ENCODE measurements at regions not wholly inside any gene's neighbourhood (a gene's known extent, or its start where the extent isn't known, plus 50 kb on each side); places are given as distances from the start of the nearest gene placed in this dataset.

- in situ Hi-C loops (cut with HindIII; ENCODE audit: low sequenced_read_pairs), result no loop called here
These were observed 93.5 kb downstream of the C1orf94 start for GRCh38 chr1:34270181-34270580.

DNA sequence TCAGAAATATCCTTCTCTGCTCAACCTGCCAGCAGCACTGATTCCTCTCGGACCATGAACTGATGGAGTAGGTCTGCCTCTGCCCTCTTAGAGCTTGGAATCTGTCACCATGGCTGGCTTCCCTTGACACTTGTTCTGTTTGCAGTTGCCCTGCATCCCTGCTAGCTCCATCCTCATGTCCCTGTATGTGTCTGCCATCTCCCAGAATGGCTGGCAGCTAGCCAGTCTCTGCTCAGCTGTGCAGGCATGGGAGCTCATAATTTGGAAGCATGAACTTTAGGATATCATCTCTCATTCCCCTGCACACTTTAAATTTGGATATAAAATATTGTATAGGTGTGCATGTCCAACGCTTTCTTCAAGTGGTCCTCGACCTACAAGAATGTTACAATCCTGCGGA, 95.4 kb downstream of the C1orf94 start:
- in situ Hi-C loops (cut with HindIII; ENCODE audit: low sequenced_read_pairs), result no loop called here

DNA sequence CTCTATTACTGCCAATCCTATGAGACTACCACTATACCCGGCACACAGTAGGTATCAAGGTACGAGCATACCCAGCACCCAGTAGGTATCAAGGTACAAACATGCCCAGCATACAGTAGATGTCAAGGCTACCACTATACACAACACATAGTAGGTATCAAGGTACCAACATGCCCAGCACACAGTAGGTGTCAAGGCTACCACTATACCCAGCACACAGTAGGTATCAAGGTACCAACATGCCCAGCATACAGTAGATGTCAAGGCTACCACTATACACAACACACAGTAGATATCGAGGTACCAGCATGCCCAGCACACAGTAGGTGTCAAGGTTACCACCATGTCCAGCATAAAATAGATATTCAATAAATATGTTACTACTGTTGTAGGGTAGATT, 98.4 kb downstream of the C1orf94 start:
- in situ Hi-C loops (cut with HindIII; ENCODE audit: low sequenced_read_pairs), result no loop called here

- in situ Hi-C loops (cut with HindIII; ENCODE audit: low sequenced_read_pairs), result no loop called here
These were observed 99.9 kb downstream of the C1orf94 start for GRCh38 chr1:34276606-34277005.

DNA sequence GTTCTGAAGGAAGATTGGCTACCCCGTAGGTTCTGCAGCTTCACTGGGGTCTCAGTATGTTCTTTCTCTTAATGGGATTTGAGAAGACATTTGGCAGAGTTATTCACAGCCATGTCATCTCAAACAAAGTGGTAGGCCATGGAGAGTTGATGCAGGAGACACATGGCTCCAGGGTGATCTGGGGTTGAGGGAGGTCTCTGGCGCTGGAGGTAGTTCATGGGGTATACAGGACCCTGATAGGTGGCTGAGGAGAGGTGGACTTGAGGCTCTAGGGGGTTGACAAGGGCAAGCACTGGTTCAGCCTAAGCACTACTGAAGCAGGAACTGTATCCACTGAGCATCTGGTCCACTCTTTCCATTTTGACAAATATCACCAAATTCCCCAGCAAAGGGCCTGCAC, 100.4 kb downstream of the C1orf94 start:
- in situ Hi-C loops (cut with HindIII; ENCODE audit: low sequenced_read_pairs), result no loop called here

DNA sequence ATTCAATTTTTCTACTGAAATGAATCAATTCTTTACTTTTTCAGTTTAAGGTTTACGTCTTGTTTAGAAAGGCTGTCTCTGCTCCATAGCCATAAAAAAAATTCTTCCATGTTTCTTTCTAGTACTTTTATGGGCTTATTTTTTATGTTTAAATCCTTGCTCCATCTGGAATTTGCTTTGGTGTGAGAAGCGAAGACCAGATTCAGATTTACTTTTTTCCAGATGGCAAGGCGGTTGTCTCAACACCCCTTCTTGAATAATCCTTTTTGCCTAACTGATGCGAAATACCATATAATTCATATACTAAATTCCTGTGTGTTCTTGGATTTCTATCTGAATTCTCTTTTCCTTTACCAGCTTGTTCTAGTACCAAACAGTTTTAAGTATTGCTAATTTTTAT, 101.5 kb downstream of the C1orf94 start:
- in situ Hi-C loops (cut with HindIII; ENCODE audit: low sequenced_read_pairs), result no loop called here

DNA sequence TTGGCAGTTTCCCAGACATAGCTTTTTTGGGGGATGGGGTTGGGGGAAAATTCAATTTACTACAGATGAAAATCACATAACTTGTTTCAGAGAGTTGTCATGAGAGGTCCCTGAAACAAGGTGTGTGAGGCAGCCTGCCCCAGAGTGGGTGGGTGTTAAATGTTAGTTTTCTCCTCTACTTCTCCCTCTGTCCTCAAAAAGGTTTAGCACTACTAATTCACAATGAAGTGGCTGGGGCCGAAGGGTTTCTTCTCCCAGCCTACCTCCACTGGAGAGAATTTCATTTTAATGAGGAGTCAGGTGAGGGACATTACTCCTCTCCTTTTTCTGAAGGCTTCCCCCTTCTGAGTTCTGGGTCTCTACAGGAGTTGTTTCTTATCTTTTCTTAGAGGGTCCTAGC, 103.3 kb downstream of the C1orf94 start:
- in situ Hi-C loops (cut with HindIII; ENCODE audit: low sequenced_read_pairs), result no loop called here

DNA sequence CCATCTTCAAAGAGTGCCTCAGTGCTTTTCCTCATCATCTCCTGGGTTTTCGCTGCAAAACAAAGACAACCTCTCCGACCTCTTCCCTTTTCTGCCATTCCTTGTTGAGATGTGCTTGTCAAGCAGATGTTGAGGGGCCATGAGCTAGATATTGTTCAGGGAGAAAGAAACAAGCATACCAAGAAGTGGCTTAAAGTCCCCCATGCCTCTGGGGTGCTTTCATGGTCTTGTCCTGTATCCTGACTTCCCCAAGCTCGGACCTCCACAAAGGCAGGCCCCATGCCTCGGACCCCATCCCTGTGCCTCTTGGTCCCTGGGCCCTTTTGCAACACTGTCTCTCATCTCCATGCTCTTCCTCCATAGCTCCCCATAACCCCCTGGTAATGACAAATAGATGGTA, 103.8 kb downstream of the C1orf94 start:
- in situ Hi-C loops (cut with HindIII; ENCODE audit: low sequenced_read_pairs), result no loop called here

GRCh38 chr1:34283142-34283541, 106.4 kb downstream of the C1orf94 start:
- in situ Hi-C loops (cut with HindIII; ENCODE audit: low sequenced_read_pairs), result no loop called here

DNA sequence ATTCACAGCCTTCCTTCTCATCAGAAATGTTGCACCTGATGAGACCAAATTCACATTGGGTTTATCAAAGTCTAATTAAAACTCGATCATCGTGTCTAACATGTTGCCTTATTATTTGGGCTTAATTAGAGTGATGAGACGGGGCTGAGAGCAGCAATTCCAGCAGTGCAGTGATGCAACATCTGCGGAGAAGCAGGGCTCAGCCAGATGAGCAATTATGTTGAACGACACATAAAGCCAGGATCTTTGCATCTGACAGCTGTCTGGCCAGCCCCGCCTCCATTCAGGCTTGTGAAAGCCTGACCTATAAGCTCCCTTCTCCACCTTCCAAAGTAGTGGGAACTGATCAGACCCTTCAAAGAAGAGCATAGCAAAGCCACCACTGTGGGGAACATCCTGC, 109.8 kb downstream of the C1orf94 start:
- in situ Hi-C loops (cut with HindIII; ENCODE audit: low sequenced_read_pairs), result no loop called here

DNA sequence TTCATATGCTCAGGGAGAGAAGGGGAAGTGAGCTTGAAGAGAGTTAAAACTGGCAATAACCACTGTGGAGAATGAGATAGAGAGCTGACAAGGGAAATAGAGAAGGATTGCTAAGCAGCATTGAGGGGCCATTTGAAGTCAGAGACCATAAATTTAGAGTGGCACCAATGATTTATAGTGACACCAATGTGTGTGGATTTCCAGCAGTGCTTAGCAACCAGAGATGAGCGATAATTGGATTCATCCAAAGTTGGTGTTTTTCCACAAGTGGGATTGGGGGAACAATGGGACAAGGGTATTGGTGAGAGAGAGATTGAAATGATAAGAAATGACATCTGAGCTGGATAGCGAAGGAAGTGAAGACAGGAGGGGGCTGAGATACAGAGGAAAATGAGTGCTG, 114.1 kb downstream of the C1orf94 start:
- in situ Hi-C loops (cut with HindIII; ENCODE audit: low sequenced_read_pairs), result no loop called here

DNA sequence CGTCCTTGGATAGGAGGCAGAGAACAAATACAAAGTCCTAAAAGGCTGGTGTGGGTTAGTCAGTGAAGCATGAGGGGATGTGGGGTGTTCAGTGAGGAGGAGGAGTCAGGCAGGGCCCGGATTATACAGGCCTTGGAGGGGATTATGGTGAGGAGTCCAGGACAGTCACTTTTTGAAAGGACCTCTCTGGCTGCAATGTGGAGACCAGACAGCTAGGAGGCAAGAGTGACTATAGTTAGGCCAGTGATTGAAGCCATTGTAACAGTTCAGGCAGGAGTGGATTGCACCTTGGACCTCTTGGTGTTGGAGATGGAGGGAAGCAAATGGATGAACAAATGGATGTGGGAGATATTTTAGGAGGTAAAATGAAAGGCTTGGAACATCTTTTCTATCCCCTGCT, 115.8 kb downstream of the C1orf94 start:
- in situ Hi-C loops (cut with HindIII; ENCODE audit: low sequenced_read_pairs), result no loop called here

GRCh38 chr1:34296059-34296458, 119.4 kb downstream of the C1orf94 start:
- in situ Hi-C loops (cut with HindIII; ENCODE audit: low sequenced_read_pairs), result no loop called here

- in situ Hi-C loops (cut with HindIII; ENCODE audit: low sequenced_read_pairs), result no loop called here
These were observed 126.1 kb downstream of the C1orf94 start for GRCh38 chr1:34302798-34303197.

GRCh38 chr1:34303218-34303617, 126.5 kb downstream of the C1orf94 start:
- in situ Hi-C loops (cut with HindIII; ENCODE audit: low sequenced_read_pairs), result no loop called here

- in situ Hi-C loops (cut with HindIII; ENCODE audit: low sequenced_read_pairs), result no loop called here
These were observed 129.9 kb downstream of the C1orf94 start for GRCh38 chr1:34306568-34306967.

- in situ Hi-C loops (cut with HindIII; ENCODE audit: low sequenced_read_pairs), result no loop called here
These were observed 135.7 kb downstream of the C1orf94 start for GRCh38 chr1:34312359-34312758.

- in situ Hi-C loops (cut with HindIII; ENCODE audit: low sequenced_read_pairs), result no loop called here
These were observed 139.3 kb downstream of the C1orf94 start for GRCh38 chr1:34315974-34316373.

- in situ Hi-C loops (cut with HindIII; ENCODE audit: low sequenced_read_pairs), result no loop called here
These were observed 140.1 kb downstream of the C1orf94 start for GRCh38 chr1:34316773-34317172.

DNA sequence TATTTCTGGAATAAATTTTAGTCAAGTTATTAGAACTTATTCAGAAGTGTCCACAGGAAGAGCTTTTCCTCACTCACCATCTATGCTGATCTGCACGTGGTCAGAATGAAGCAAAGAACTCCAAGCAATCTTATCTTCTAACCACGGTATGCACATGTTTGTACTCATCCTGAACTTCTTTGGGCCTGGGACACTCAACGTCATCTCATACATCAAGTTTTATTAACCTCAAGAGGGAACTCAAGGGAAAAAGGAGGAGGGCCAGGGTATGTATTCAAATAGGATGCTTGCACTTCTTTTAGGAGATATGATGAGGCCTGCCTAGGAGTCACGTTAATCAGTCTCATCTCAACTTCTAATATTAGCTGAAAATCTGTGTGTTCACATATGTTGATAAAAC, 142.5 kb downstream of the C1orf94 start:
- in situ Hi-C loops (cut with HindIII; ENCODE audit: low sequenced_read_pairs), result no loop called here

DNA sequence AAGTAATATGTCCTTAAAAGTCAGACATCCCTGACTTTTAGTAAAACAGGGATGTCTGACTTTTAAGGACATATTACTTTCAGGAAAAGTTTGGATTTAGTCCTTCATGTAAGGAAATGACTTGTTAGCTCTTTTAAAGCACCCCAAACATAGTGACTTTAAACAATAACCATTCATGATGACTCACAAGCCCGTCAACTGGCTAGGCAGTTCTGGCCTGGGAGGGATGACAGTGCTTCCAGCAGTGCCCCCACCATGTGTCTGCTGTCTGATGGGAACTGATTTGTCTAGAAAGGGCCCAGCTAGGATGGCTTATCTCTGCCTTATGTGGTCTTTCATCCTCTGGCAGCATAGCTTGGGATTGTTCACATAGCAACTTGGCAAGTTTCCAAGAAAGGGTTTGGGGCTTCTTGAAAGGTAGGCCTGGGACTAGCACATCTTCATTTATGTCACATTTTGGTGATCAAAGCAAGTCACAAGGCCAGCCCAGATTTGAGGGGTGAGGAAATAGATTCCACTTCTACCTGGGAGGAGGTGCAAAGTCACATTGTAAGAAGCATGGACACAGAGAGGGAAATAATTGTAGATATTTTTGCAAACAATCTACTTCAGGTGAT, 143.5 kb downstream of the C1orf94 start:
- in situ Hi-C loops (cut with HindIII; ENCODE audit: low sequenced_read_pairs), result no loop called here

DNA sequence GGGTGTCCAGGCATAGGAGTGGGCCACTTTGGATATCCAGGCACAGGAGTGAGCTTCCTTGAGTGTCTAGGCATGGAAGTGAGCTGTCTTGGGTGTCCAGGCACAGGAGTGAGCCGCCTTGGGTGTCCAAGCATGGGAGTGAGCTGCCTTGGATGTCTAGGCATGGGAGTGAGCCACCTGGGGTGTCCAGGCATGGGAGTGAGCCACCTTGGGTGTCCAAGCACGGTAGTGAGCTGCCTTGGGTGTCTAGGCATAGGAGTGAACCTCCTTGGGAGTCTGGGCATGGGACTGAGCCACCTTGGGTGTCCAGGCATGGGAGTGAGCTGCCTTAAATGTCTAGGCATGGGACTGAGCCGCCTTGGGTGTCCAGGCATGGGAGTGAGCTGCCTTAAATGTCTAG, 146.3 kb downstream of the C1orf94 start:
- in situ Hi-C loops (cut with HindIII; ENCODE audit: low sequenced_read_pairs), result no loop called here

DNA sequence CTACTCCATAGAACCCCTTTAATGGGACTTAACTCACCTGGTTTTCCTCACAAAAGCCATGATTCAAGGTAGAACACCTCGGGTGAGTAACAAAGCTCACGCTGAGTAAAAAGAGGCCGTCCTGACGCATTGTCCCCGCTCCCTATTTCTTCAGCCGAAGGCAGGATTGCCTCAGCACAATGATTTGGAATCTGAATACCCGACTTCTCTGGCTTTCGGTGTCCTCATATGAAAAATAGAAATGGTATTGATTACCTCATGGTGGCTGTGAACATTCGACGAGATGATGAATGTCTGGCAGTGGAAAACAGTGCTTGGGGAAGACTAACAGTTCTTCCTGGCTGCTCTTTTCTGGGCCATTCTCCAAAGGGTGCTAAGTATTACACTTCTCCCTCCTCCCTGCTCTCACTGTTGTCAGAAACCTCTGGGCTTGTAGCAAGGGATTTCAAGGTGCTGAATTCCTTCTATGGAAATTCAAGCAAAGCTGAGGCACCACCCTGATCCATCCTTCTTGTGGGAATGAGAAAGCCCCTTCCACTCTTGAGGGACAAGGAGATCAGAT, 148.3 kb downstream of the C1orf94 start:
- in situ Hi-C loops (cut with HindIII; ENCODE audit: low sequenced_read_pairs), result no loop called here
